ENCODE measurements at regions not wholly inside any gene's neighbourhood (a gene's known extent, or its start where the extent isn't known, plus 50 kb on each side); places are given as distances from the start of the nearest gene placed in this dataset.

GRCh38 chr12:93956551-93956950 is 191.8 kb upstream of the PLXNC1 start:
- H3K27me3 ChIP-seq, result no peaks in the 10 kb centered on the region
- H3K36me3 ChIP-seq, result no peaks in the 10 kb centered on the region
- H3K27ac ChIP-seq, result peak overlapping the region in 1 of 4 donors; percentile 16
- no peaks in the 10 kb centered on the region for H3K4me1 ChIP-seq
- WGBS, 2 donors, result 79 to 80% methylated on average over 2 of the region's 2 CpGs
- H3K9me3 ChIP-seq, result no peaks in the 10 kb centered on the region
- no peak for DNase-seq (ENCODE audit: low spot score in 2 of 2)
- H3K4me3 ChIP-seq, result no peak overlapping the region
- TF ChIP-seq EP300 (IDR thresholded peaks at IDR 0.05) (no peak), POLR2A (IDR thresholded peaks at IDR 0.05) (no peak)
- TF ChIP-seq, protein P1, sequence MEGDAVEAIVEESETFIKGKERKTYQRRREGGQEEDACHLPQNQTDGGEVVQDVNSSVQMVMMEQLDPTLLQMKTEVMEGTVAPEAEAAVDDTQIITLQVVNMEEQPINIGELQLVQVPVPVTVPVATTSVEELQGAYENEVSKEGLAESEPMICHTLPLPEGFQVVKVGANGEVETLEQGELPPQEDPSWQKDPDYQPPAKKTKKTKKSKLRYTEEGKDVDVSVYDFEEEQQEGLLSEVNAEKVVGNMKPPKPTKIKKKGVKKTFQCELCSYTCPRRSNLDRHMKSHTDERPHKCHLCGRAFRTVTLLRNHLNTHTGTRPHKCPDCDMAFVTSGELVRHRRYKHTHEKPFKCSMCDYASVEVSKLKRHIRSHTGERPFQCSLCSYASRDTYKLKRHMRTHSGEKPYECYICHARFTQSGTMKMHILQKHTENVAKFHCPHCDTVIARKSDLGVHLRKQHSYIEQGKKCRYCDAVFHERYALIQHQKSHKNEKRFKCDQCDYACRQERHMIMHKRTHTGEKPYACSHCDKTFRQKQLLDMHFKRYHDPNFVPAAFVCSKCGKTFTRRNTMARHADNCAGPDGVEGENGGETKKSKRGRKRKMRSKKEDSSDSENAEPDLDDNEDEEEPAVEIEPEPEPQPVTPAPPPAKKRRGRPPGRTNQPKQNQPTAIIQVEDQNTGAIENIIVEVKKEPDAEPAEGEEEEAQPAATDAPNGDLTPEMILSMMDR (IDR thresholded peaks at IDR 0.05), result no peak

- Histone ChIP-seq H3K4me3 (no peak overlapping the region), H3K27me3 (no peaks in the 10 kb centered on the region), H3K9me3 (peaks cover 0 to 4% (median 0%) of the 10 kb centered on the region in 4 donors), H3K4me1 (no peaks in the 10 kb centered on the region), H3K36me3 (no peaks in the 10 kb centered on the region), H3K27ac (no peak overlapping the region)
- DNase-seq (ENCODE audit: low spot score in 2 of 2), result no peak
- 54 to 57% methylated on average over 1 of the region's 1 CpG for WGBS, 2 donors
- TF ChIP-seq POLR2A (IDR thresholded peaks at IDR 0.05) (no peak), EP300 (IDR thresholded peaks at IDR 0.05) (no peak)
- TF ChIP-seq, protein P1 (IDR thresholded peaks at IDR 0.05), result no peak
Measured at GRCh38 chr12:93957168-93957567, 191.2 kb upstream of the PLXNC1 start.

GRCh38 chr12:93957870-93958269 is 190.5 kb upstream of the PLXNC1 start:
- H3K4me3 ChIP-seq, result no peak overlapping the region
- H3K36me3 ChIP-seq, result no peaks in the 10 kb centered on the region
- no peaks in the 10 kb centered on the region for H3K4me1 ChIP-seq
- DNase-seq (ENCODE audit: low spot score in 2 of 2), result no peak
- peaks cover 0 to 9% (median 0%) of the 10 kb centered on the region in 4 donors for H3K9me3 ChIP-seq
- H3K27ac ChIP-seq, result no peak overlapping the region
- no peak for TF ChIP-seq EP300 (IDR thresholded peaks at IDR 0.05)
- TF ChIP-seq, protein P1 (IDR thresholded peaks at IDR 0.05), result peak in 1 of 5 experiments; percentile 6
- no peaks in the 10 kb centered on the region for H3K27me3 ChIP-seq

DNA sequence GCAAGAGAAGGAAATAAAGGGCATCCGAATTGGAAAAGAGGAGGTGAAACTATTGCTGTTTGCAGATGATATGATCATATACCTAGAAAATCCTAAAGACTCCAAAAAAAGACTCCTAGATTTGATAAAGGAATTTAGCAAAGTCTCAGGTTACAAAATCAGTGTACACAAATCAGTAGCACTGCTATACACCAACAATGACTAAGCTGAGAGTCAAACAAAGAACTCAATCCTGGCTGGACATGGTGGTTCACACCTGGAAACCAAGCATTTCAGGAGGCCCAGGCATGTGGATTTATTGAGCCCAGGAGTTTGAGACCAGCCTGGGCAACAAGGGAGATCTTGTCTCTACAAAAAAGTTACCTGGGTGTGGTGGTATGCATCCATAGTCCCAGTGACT is 188.7 kb upstream of the PLXNC1 start:
- no peaks in the 10 kb centered on the region for H3K36me3 ChIP-seq
- H3K4me3 ChIP-seq, result no peak overlapping the region
- no peaks in the 10 kb centered on the region for H3K4me1 ChIP-seq
- no peak overlapping the region for H3K27ac ChIP-seq
- H3K9me3 ChIP-seq, result peaks cover 0 to 9% (median 0%) of the 10 kb centered on the region in 4 donors
- no peak for DNase-seq (ENCODE audit: low spot score in 2 of 2)
- TF ChIP-seq EP300 (IDR thresholded peaks at IDR 0.05) (no peak), POLR2A (IDR thresholded peaks at IDR 0.05) (no peak)
- TF ChIP-seq, protein P1 (IDR thresholded peaks at IDR 0.05), result no peak
- WGBS, 2 donors, result 81 to 94% methylated on average over 1 of the region's 1 CpG
- H3K27me3 ChIP-seq, result no peaks in the 10 kb centered on the region

DNA sequence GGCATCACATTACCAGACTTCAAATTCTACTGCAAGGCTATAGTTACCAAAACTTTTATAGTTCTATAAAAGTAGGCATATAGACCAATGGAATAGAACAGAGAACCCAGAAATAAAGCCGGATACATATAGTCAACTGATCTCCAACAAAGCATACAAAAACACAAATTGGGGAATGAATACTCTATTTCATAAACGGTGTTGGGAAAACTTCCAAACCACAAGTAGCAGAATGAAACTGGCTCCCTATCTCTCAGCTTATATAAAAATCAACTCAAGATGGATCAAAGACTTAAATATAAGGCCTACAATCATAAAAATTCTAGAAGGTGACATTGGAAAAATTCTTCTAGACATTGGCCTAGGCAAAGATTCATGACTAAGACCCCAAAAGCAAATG is 187.9 kb upstream of the PLXNC1 start:
- H3K4me1 ChIP-seq, result no peaks in the 10 kb centered on the region
- no peak for DNase-seq (ENCODE audit: low spot score in 2 of 2)
- H3K27ac ChIP-seq, result no peak overlapping the region
- H3K27me3 ChIP-seq, result no peaks in the 10 kb centered on the region
- H3K4me3 ChIP-seq, result no peak overlapping the region
- peaks cover 0 to 9% (median 0%) of the 10 kb centered on the region in 4 donors for H3K9me3 ChIP-seq
- TF ChIP-seq EP300 (IDR thresholded peaks at IDR 0.05) (no peak), POLR2A (IDR thresholded peaks at IDR 0.05) (no peak)
- TF ChIP-seq, protein P1 (IDR thresholded peaks at IDR 0.05), result no peak
- WGBS, 2 donors, result 24 to 56% methylated on average over 2 of the region's 2 CpGs
- no peaks in the 10 kb centered on the region for H3K36me3 ChIP-seq
